G401 (cell line): ENCODE measurements at regions not wholly inside any gene's neighbourhood (a gene's known extent, or its start where the extent isn't known, plus 50 kb on each side); places are given as distances from the start of the nearest gene placed in this dataset.

ENCODE experiments used
- DNase-seq: peaks from one replicate; pipeline ENCODE4 v3.0.0-alpha.2; 2015; ENCODE audit warnings: low spot score
- in situ Hi-C: cut with HindIII; loops from 2 replicates; pipeline ENCODE4 v1.10.0; 2016; ENCODE audit warnings: low sequenced_read_pairs, mixed read lengths

DNA sequence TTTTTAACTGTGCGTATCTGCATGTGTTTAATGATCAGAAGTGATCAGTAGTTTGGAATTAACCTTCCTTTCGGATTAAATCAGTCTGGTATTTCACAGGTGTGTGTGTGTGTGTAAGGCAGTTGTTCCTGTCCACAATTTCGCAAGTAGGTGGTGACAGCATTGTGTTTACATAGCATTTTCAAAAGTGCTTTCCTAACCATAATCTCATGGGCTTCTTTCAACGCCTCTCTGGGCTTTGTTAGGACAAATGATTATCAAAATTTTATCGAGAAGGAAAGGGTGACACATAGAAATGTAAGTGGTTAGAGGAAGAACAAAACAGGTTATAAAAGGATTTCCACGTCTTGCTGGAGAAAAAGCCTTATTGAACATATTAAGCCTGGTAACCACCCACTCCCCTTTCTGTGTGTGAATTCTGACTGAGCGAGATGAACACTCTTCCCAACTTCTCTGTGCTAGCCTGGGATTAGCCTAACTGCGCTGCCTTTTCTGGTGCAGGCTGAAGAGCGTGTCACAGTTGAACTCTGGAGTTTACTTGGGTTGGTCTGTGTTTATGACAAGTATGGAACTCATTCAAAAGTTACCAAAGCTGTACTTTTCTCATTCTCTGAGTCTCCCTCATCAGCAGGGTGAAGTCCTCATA, 292.3 kb upstream of the PITRM1 start:
- no peak for DNase-seq
- in situ Hi-C loops, result no loop called here

DNA sequence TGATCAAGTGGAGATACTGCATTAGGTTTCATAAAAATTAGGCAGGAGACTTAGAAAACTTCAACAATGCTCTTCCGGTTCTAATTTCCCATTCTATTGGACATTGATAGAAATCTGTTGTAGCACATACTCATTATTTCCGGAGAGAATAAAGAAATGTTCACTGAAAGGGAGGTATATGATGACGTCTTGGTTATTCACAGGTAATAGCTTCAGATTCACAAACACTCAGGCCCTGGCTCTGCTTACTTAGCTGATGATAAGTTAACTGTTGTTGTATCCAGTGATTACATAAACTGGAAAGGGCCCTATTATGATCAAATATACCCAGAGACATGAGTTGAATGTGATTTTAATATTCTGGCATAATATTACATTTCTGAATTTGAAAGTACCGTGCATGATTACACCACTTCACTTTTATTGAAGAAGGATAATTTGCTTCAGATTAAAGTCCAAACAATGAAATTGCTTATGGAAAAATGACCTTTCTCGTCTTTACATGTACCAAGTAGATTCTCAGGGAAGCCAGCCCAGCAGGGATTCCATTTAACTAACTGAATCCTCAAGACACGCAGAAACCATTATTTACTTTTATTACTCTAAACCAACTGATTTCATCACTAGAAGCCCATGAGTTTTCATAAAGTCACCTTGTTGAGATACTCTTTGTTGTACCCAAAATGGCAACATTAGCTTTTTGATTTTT, 288.0 kb upstream of the PITRM1 start:
- DNase-seq, result no peak
- in situ Hi-C loops, result no loop called here

DNA sequence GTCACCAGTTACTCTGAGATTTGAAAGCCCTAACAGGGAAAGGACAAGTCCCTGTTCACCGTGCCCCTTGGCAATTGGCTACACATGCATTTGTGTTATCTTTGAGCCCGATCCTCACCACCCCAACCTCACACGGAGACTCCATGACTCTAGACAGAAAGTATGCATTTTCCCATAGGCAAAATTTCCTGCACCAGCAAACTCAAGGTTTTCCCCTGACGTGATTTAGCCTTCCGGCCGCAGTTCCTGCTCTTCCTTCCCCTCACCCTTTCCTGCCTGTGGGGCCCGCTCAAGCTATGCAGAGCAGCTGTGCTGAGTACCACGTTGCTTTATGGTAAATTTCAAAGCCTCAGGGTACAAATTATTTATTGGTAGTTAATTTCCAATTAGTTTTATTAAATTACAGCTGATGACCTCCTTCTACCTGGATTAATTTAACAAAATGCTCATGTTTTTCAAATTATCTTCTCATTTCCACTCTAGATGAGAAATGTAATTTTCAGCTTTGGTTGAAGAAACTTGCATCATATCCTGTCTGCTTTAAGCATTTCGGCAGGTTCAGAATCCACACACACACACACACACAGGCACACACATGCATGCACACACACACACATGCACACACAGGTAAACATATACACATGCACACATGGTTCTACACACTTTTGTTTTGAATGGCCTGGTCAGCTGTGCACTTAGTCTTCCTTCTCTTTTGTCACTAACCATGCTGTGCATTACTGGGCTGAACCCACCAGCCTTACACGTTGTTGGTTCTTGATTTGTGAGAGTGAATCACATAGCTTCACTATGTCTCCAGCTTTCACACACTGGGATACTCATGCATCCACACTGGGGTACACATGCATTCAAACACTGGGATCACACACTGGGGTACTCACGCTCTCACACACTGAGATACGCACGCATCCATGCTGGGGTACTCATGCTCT, 283.1 kb upstream of the PITRM1 start:
- in situ Hi-C loops, result no loop called here

DNA sequence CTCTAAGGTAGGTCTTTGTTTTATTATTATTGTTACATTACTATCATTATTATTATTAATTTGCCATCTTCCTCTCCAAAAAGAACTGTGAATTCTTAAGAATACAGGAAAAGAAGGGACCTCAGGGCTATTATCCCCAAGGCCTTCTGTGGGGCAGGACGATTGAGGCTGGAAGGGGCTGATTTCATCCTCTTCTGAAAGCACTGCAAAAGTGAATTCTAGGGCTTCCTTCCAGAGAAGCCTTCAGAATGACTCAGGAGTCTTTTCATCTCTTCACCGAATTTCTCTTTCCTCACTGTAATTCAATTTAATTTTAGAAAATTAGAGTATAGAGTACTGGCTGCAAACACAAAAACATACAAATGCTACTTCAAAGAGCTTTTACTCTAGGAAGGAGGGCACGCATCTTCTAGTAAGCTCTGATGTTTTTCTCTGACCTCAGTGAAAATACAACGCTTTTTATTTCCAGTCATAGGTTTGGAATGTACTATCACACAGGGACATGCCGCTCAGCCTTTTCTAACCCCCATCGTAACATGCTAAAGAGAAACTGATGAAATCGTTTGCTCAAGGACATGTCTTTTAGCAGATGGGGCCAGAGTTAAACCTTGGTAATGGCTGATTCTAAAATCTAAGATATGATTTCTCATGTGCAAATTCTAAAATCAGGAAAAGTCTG, 280.2 kb upstream of the PITRM1 start:
- in situ Hi-C loops, result loop anchor here (5.0 kb wide), 1 partner anchor 51 kb away; no protein-coding TSS in a partner anchor
- DNase-seq, result no peak

More for the DNA sequence above, 283.1 kb upstream of the PITRM1 start:
- no peak for DNase-seq

DNA sequence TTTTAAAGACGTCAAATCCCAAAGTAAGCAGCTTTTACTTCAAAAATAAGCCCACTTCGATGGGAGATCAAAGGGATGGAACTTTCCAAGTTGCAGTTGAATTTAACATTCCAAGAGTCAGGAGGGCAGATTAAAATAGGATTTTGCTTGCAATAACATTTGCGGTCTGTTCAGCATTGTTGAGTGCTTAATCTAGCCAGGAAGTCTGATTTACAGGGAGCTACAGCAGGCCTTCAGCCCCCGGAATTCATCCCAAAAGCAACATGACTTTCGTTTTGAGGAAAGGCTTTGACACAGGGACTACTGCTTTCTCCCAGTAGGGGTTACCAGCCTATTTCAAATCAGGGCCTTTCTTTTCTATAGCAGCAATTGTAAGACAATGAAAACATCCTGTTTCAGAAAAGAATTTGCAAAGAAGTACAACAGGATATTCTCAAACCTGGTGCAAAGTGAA, 279.6 kb upstream of the PITRM1 start:
- no peak for DNase-seq
- in situ Hi-C loops, result loop anchor here (5.0 kb wide), 1 partner anchor 50 kb away; no protein-coding TSS in a partner anchor

DNA sequence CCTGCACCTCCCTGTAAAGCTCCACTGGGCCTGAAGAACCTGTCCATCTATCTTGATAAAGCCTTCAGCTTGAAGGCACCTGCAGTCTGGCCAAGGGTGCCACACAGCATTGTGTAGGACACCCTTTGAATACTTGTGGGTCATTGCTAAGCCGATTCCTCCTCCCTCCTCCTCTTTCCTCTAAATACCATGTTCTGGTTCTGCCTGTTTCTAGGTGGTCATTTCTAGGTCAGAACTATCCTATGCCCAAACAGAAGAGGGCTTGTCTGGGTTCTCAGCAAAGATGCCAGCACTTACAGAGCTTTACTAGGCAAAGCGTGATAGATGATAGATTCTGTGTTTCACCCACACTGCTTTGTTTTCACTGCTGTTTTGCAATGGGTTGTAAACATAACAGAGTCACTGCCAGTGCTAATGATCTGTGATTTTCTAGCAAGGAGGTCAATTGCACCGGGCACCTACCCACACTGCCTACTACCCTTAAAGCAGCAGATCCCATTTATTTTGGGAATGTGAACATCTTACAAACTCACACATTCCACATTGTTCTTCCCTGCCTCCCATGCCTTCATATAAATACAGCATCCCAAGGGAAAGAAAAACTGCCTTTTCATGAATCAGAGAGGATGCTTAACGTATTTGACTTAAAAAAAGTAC, 279.1 kb upstream of the PITRM1 start:
- in situ Hi-C loops, result loop anchor here (5.0 kb wide), 1 partner anchor 49 kb away; no protein-coding TSS in a partner anchor
- no peak for DNase-seq

DNA sequence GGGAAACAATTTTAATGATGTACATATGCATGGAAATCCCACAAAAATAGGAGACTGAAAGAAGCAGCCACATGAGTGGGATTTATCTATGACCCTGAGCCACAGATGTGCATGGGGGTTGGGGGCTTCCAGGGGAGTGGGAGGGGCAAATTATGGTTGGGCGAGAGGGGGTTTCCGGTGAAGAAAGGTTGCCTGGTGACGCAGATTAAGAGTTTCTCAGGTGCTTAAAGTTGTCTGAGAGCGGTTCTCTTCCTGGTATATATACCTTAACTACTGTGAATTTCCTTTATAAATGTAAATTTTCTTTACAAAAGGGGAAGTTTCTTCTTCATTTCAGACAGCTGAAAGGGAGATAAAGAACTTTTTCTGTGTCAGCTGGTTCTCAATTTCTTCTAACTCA, 273.6 kb upstream of the PITRM1 start:
- no peak for DNase-seq
- in situ Hi-C loops, result no loop called here

DNA sequence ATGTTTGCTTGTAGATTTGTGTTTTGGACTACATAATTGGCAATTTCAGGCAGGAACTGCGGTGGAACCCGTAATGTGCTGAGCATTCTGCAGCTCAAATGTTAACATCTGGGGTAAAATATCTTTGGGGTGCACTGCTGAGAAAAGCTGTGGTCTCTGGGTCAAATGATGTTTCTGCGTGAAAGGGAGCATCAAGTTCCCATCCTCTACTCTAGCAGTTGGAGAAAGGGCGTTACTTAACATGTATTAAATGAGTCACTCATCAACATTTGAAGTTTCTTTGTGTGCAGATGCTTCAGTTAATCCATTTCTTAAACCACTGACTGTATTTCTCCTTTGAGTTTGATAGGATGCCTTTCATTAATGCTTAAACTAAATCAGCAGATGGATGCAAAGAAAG, 273.1 kb upstream of the PITRM1 start:
- in situ Hi-C loops, result no loop called here
- no peak for DNase-seq

DNA sequence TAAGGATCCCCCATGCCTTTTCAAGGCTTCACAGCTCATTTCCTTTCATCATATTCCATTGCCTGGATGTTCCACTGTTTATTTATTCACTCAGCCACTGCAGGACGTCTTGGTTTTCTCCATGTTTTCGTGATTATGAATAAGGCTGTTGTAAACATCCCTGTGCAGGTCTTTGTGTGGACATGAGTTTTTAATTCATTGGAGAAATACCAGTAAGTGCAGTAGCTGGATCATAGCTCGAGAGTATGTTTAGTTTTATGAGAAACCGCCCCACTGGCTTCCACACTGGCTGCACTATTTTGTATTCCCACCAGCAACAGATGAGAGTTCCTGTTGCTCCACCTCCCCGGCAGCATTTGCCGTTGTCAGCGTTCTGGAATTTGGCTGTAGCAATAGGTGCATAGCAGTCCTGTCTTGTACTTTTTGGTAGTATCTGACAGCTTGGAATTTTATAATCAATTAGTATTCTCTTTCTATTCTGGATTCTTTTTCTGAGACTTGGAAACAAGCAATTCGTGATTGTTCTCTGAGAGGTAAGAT, 269.9 kb upstream of the PITRM1 start:
- in situ Hi-C loops, result no loop called here
- no peak for DNase-seq

DNA sequence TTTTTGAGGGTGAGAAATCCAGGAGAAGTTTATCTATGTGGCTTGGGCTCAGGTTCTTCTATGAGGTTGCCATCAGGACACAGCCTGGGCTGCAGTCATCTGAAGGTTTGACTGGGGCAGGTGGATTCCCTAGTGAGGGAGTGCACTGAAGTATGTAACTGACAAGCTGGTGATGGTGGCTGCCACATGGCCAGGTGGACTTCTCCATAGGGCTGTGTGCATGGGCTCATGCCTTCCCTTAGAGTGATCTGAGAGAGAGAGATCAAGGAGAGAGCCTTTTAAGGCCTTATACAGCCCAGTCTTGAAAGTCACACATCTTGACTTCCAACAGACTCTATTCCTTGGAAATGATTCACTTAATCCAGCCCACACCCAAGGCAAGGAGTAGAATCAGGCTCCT, 266.6 kb upstream of the PITRM1 start:
- DNase-seq, result no peak
- in situ Hi-C loops, result no loop called here

DNA sequence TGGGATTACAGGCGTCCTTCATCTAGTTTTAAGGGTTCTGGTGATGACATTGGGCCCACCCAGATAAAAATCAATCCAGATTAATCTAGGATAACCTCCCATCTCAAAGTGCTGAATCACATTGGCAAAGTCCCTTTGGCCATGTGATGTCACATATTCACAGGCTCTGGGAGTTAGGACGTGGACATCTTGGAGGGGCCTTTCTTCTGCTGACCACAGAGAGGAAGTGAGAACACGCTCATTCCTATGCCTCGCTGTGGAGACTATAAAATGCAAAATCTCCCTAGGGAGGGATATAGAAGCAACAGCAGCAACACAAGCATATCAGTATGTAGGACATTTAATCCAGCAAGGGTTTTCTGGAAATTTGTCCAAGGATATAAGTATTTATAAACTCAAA, 266.0 kb upstream of the PITRM1 start:
- in situ Hi-C loops, result no loop called here

DNA sequence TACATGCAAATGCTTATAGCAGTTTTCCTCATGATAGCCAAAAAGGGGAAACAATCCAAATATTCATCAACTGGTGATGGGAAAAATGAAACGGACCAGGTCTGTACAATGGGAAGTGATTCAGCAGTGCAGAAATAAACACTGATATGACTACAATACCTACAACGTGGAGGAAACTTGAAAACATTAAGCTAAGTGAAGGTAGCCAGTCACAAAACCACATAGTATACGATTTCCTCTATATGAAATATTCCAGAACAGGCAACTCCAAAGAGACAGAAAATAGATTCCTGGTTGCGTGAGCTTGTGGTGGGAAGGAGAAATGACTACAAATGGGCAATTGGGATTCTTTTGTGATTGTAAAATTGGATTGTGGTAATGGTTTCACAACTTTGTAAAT, 263.1 kb upstream of the PITRM1 start:
- no peak for DNase-seq
- in situ Hi-C loops, result no loop called here

More for the DNA sequence above, 266.0 kb upstream of the PITRM1 start:
- DNase-seq, result no peak

DNA sequence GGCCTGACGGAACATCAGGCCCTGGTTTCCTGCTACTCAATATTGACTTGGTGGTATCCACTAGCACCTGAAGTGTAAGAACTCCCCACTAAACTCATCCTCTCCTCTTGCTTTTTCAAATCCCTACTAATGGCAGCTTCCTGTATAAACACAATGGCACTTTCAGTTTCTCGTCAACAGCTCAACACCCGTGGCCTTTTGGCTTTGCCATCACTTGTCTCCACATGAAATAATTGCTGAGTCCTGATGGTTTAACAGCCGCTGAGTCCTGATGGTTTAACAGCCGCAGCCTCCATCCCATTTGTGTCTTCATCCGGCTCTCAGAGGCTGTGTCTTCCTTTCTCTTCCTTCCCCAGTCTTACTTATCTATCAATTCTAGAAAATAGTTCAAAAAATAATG, 261.4 kb upstream of the PITRM1 start:
- in situ Hi-C loops, result no loop called here
- no peak for DNase-seq

DNA sequence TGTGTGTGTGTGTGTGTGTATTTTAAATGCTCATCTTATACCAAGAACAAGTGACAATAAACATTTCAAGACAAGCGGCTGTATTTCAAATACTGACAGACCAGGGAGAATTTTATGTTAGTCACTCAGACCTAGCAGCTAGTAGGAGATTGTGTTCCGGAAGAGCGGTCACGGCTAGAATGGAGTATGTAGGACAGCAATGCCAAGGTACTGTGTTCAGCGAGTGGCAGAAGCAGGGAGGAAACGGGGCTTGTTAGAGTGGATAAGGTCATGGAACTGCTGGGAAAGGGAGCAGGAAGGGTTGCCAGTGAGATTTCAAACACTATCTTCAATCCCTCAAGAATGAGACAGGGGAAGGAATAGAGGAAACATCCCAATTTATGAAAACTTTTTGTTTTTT, 260.5 kb upstream of the PITRM1 start:
- no peak for DNase-seq
- in situ Hi-C loops, result no loop called here

DNA sequence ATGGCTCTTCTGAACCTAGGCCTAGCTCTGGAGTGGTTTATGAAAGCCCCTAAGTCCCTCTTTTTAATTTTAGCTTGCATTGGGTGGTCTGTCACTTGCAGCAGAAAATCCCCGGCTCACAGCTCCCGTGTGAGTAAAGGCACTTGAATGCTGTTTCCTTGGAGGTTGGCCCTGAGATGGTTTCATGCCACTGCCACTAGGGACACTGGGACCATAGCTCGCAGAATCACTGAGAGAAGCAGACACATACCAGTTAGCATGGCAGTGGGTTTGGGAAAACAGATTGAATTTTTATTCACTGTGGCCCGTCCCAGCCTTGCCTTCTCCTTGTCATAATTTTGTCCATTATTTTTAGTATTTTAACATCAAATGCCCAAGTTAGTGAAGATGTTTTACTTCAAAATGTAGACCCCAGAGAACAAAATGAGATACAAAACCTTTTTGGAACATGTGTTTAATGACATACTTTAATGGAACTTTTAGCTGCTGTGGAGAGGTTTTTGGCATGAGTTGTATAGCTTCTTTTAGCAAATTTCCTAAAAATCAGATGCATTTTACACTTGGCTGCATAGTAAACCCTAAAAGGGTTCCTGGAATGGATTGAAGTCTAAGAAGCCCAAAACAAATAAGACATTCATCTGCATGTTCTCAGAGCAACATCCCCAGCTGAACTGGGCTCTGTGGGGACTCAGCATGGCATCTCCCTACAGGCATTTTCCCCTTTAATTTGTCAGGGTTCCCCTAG, 259.7 kb upstream of the PITRM1 start:
- in situ Hi-C loops, result no loop called here

DNA sequence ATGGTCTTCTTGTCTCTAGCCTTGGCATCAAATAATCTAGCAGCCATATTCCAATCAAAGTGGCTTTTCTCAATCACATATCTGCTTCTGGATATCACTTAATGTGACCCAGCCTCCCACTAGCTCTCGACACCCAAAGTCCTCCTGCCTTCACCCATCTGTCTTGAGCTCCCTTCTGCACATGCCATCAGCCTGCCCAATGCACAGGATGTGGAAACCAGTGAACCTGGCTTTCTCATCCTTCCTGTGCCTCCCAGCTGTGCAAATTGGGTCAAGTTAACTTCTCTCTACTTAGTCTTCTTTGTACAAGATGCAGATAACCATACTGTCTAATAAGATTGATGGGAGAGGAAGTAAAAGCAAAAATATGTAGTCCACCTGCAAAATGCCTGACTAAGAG, 257.9 kb upstream of the PITRM1 start:
- in situ Hi-C loops, result no loop called here
- no peak for DNase-seq

More for the DNA sequence above, 259.7 kb upstream of the PITRM1 start:
- peak; percentile 6 for DNase-seq

DNA sequence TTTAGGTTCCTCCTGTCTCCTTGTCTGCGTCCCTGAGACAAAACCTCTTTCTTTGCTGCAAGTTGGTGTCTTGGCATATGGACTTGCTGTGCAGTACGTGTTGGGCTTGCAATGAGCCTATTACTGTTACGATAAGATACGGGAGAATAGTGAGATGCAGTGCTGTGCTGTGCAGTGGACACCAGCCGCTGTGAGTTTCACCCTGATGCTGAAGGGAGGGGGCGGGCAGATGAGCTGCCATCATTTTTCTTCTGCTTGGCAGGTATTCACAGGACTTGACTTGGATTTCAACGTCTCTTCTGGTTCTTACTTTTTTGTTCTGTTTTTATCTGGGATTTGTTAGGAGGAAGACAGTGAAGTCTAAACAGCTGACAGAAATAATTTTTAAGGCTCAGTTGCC, 257.1 kb upstream of the PITRM1 start:
- in situ Hi-C loops, result no loop called here

DNA sequence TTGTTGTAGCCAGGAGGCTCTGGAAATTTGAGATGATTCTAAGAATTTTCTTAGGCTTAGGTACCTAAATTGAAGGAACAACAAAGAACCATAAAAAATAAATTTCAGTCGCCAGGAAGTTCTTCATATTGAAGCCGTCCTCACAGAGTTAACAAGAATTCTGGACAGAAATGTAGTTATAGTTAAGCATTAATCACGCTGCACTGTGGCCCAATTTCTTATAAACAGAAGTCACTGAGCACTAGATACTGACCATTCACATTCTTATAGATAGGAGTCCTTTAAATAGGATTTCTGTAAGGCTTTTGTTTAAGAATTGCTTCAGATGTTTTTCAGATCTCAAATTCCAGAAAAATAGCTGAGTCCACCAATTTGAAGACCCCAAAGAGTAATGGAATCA, 256.2 kb upstream of the PITRM1 start:
- DNase-seq, result no peak
- in situ Hi-C loops, result no loop called here

More for the DNA sequence above, 257.1 kb upstream of the PITRM1 start:
- DNase-seq, result no peak
